Eye (tissue), 1 donor: ENCODE measurements at regions not wholly inside any gene's neighbourhood (a gene's known extent, or its start where the extent isn't known, plus 50 kb on each side); places are given as distances from the start of the nearest gene placed in this dataset.

Experiments used
- DNase-seq: peaks from one replicate; pipeline ENCODE4 v3.0.0-alpha.2; 2015

DNA sequence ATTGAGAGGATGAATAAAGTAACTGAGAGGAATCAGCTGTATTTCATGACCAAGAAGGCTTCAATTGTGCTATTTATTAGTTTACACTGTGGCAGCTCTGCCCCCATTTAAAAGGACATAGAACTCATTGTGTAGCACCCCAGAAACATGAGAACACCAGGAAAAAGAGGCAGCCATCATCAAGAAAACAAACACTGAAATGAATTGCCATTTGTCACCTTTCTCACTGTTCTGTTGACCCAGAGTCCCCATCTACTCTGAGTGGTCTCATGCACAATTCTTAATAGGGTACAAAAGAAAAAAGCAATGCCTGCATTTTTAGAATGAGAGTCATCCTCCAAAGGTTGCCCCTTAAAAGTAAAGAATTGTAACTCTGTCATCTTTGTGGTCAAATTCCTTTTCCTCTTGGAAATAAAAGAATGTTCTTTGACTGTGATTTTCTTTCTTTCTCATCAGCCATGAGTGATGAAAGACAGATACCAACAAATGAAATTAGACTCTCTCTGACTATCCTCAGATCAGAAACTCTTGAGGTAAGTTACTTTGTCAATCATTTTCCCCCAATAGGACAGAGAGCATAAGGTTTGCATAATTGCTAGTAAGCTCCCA lies 1941.9 kb upstream of the PIK3C3 start:
- DNase-seq: no peak

DNA sequence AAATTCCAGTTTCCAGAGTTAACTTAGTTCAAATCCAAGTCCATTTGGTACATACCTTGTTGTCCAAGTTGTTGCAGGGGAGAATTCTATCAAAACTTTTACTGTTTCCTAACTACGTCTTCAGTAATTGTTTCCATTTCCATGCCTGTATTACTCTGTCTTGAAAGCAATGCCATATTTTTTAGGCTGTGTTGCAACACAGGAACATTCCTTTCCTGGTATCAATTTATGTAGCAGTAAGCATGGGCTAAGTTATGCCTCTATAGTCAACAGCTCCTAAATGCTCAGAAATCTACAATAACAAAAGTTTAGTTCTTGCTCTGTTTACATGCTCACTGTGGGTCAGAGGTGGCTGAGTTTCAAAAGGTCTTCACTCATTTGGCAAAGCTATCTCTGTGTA lies 1943.8 kb upstream of the PIK3C3 start:
- no peak for DNase-seq

- no peak for DNase-seq
Observed at GRCh38 chr18:40006634-40007033, 1948.4 kb upstream of the PIK3C3 start.

DNA sequence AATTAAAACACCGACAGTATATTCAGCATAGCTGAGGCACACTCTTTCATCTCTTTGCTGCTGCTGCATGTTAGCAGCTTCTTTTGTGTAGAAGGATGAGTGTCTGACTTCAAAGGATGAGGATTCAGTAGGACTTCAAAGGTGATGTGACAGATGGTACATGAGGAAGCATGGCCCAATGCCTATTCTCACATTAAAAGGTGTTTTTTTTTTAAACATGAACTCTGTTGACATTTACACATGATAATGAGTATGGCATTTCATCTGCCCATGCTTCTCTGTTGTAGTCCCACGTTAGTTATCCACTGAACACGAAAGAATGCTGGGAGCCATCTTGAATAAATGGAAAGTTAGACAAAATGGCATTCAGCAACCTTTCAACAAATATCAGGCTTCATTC lies 1950.8 kb upstream of the PIK3C3 start:
- no peak for DNase-seq

DNA sequence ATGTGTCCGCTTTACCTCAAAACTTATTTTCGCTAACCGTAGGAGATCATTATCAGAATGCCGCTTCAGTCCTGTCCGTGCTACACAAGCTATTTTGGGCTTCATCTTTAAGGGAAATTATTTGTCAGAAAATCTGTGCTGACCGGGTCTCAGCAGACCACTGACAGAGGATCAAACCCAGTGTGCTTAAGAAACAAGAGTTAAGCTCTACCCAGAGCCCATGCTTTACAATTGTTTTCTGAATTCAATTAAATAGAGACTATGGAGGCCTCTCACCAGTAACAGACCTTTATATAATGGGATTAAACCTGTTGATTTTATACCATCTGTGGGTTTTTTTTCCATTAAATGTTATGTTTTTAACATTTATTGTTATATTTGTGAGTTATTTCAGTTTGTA lies 1956.7 kb upstream of the PIK3C3 start:
- no peak for DNase-seq

- DNase-seq: no peak
Observed at GRCh38 chr18:39994498-39994897, 1960.5 kb upstream of the PIK3C3 start.

- peak; percentile 46 for DNase-seq
Observed at GRCh38 chr18:39991696-39992265, 1963.3 kb upstream of the PIK3C3 start.

DNA sequence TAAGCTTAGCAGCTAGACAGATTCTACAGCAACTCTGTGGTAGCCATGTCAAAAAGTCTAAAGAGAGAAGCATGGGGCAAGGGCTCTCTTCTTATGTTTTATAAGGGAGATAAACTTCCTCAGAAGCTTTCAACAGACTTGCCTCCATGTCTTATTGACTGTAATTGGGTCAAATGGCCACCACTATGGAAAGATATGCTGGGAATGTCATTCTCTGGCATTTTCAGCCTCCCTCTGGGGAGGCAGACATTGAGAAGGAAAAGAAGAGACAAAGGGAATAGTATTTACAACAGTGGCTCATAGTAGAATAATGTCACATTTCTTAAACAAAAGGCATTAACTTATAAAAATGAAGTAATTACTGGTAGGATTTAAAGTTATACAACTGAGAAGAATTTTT lies 1964.5 kb upstream of the PIK3C3 start:
- DNase-seq: peak; percentile 36

DNA sequence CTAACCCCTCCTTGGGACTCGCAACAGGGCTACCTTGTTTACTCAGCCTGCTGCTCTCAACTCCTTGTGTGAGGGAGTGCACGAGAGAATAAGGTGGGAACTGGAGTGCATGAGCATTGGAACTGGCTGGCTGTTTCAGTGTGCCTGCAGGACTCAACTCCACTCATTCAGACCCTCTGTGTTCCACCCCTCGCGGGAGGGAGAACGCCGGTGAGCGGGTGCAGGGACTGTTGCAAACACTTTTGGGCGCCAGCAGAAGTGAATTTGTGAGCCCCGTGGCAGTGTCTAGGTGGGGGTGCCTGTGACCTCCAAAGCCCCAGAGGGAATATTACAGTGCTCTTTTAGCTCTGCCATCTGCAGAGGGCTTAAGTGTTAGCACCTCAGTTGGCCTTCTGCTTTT lies 1978.3 kb upstream of the PIK3C3 start:
- no peak for DNase-seq

DNA sequence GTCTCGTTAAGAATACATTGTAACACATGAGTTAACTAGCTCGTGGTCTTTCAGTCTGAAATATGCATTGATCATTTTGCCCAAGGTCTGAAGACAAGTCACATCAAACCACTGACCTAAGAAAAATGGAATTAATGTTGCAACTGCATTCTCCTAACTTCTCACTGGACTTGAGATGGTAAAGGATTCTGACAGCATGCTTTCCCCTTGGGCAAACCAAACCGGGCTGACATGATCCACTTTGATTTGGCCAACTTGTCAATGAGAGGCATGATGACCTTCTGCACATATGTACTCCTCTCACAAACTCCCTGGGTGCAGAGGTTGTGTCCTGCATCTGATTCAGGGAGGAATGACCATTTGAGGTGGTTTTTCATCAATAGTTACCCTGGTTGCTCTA lies 1982.5 kb upstream of the PIK3C3 start:
- peak; percentile 91 for DNase-seq

DNA sequence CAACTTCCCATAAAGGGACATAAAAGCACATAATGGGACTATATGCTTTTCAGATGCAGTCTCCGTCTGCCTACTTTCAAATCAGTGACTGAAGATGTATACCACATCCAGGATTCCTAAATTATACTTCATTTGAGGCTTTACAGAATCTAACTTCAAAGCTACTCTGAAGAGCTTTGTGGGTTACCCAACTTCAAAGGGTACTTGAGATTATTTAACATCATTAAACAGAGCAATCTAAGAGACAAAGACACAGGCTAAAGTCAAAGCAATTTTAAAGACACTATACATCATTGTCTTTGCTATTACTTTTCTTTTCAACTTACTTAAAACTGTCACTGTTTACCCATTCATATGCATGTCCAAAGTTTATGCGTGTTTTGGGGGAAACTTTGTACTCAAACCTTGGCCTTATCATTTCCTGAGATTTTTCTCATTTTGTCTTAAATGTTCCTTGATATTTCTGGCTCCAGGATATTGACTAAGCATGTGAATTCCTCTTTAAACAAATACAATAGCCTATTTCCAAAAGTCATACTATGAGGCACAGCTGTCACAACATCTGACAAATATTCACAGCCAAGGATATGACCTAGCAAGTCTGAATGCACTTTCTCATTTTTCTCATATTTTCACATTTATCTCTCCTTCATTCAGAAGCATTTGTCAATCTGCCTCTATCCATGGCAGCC lies 1985.1 kb upstream of the PIK3C3 start:
- no peak for DNase-seq

- DNase-seq: no peak
Observed at GRCh38 chr18:39966275-39966674, 1988.8 kb upstream of the PIK3C3 start.

DNA sequence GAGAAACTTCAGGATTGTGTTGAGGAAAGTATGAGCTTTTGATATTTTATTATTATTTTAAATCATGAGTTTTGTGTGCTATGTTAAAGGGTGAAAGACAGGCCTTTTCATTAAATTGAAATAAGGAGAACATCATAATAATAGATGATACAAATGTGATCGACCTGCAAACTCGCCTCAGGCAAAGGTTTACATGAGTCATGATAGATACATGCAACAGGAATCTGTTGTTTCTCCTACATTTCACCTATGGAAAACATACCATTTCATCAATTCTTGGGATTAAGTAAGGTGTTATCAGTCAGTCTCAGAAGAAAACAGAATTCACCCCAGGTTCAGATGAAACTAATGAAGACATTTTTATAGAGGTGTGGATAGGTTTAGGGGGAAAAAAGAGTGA lies 1992.5 kb upstream of the PIK3C3 start:
- no peak for DNase-seq

GRCh38 chr18:39960550-39960949 lies 1994.5 kb upstream of the PIK3C3 start:
- DNase-seq: no peak

GRCh38 chr18:39959839-39960238 lies 1995.2 kb upstream of the PIK3C3 start:
- DNase-seq: no peak

DNA sequence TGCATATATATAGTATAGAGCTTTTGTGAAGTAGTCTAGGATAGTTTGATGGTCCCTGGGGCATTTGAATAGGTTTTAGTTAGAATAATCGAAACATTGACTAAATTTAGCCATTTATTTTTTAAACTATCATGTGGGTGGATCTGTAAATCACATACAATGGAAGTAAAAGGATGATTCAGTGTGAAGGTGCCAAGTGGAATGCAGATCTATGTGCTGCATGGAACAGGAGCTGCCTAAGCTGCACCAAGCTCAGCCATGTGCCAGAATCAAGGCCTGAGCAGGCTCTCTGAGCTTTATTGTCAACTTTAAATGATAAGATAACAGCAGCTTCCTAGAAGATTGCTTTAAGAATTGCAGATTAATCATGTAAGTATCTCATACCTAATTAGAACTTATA lies 1996.2 kb upstream of the PIK3C3 start:
- DNase-seq: no peak

DNA sequence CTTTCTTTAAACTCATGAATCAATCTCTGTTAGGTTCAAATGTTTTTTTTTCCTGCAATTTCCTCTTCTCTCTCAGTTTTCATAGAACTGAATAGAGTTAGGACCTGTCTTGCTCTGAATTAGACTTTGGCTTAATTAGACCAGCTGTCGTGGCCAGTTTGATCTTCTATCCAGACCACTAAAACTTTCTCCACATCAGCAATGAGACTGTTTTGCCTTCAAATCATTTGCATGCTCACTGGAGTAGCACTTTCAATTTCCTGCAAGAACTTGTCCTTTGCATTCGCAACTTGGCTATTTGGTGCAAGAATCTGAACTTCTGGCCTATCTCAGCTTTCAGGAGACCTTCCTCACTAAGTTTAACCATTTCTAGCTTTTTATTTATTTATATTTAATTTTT lies 2002.2 kb upstream of the PIK3C3 start:
- DNase-seq: no peak

- DNase-seq: no peak
Observed at GRCh38 chr18:39951142-39951720, 2003.8 kb upstream of the PIK3C3 start.

DNA sequence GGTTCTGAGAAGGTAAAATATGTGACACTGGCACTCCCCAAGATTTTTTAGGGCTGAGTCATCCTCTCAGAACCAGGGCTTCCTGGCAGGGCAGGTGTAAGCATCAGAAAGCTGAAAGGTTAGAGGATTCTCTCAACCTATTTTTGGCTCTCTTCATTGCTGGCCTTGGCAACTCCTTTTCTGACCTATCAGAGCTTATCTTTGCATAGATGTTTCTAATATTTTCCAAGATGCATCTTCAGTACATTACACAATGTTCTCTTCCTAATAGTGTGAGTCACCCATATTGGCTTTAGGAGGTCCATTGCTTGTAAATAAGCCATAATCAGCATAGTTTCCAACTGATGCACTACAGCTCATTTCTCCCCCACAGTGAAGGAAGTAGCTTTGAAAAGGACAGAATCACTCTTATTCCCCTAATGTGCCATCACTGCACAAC lies 2008.4 kb upstream of the PIK3C3 start:
- DNase-seq: no peak

DNA sequence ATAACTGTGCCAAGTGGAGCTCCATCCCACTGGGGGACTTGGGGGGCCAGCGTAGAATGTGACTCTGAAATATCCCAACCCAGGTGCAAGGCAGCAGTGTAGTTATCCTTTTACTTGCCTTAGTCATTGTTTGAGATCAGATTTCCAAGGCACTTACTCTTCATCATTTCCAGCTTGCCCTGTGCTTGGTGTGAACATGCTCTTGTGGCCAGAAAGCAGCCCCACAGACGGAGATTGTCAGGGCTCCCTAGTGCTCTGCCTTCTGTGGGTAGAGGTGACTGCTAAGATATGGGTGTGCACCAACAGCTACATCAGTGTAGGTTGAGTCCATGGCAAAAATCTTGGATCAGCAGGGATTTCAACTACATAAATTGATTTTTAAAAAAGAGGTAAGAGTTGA lies 2010.0 kb upstream of the PIK3C3 start:
- no peak for DNase-seq

GRCh38 chr18:39942702-39943101 lies 2012.3 kb upstream of the PIK3C3 start:
- no peak for DNase-seq

DNA sequence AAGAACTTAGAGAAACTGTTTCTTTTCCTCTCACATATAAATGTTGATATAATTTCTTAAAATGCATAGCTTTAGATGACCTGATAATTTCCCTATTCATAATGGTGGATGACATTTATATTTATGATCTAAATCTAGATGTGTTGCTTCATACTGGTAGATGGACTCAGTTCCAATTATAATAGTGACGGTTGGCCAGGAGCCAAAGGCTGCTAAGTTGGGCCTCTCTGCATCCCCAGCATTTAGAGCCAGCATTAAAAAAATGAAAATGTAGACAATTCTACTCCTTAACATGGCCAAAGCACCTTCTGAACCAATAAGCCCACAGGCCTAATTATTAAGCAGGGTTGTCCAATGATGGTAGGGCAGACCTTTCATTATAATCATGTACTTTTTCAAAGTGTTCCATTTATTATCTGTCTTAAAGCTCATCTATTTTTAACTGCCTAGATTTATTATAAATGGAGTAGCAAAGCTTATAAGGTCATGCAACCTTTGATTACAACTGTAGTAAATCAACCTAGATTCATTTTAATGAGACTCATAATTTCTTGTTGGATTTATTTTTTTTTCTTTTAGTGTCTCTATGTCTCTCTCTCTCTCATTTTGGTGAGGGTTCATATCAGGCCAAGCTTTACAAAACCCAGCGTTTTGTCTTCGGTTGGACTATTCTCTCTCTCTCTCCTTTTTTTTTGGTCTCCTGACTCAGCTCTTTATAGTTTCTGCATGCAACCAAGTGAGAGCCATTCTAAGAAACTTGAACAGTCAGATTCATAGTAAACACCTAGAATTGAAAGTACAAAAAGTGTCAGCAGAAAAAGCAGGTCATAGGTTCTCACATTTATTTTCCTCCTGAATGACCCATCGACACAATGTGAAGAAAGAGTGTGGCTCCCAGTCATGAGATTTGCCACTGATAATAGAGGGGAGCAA lies 2016.1 kb upstream of the PIK3C3 start:
- no peak for DNase-seq

DNA sequence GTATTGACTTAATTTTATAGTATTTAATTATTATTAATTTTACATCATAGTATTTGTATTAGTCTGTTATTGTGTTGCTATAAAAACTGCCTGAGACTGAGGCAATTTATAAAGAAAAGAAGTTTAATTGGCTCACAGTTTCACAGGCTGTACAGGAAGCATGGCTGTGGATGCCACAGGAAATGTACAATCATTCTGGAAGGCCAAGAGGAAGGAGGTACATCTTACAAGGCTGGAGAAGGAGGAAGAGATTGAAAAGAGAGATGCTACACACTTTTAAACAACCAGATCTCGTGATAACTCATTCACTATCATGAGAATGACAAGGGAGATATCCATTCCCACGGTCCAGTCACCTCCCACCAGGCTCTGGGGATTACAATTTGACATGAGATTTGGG lies 2019.4 kb upstream of the PIK3C3 start:
- no peak for DNase-seq
